GM18873 (cell line): ENCODE measurements at regions not wholly inside any gene's neighbourhood (a gene's known extent, or its start where the extent isn't known, plus 50 kb on each side); places are given as distances from the start of the nearest gene placed in this dataset.

ENCODE experiments used
- ATAC-seq: cut with Tn5 transposase; IDR thresholded peaks from one replicate; pipeline ENCODE4 v1.9.1; 2021; ENCODE audit warnings: mild to moderate bottlenecking, moderate library complexity, moderate number of reproducible peaks; ENCODE audit not compliant: unreplicated experiment, low FRiP score

DNA sequence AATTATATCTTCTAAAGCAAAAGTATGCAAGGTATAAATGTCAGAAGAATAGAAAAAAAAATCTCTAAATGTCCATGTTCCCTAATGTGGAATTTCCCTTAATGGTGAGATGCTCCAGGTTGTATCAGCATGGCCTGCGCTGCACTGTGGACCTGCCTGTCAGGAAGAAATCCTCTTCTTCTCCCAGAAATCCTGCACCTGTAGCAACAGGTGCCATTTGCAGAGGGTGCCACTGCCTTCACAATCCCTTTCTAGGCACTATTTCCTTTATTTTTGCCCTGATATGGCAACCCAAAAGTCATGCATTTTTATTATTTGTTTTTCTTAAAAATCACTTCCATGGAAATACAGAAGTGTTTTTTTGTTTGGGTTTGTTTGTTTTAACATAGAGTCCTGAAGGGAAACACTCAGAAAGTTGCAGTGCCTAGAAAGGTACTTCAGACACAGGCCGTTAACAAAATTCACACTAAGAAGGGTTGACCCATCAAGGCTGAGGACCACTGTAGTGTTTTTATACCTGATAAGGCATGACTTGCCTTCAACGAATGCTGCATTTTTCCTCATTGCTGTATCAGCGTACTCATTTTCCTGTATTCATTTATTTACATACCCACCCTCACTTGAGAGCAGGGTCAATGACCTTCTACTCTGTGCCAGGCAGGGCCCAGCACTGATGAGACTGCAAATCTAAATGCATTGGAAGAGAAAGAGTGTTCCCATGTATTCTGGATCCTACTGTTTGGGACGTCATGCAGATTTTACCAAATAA lies 177.8 kb downstream of the SNX18 start:
- ATAC-seq, result no peak

- no peak for ATAC-seq
Measured at GRCh38 chr5:54693936-54694657, 176.5 kb downstream of the SNX18 start.

- no peak for ATAC-seq
Measured at GRCh38 chr5:54692631-54693030, 175.1 kb downstream of the SNX18 start.

GRCh38 chr5:54691656-54692055 lies 174.1 kb downstream of the SNX18 start:
- ATAC-seq, result no peak

GRCh38 chr5:54689411-54690251 lies 172.1 kb downstream of the SNX18 start:
- no peak for ATAC-seq

GRCh38 chr5:54680998-54681397 lies 163.4 kb downstream of the SNX18 start:
- ATAC-seq, result no peak

- no peak for ATAC-seq
Measured at GRCh38 chr5:54679686-54680085, 162.1 kb downstream of the SNX18 start.

- no peak for ATAC-seq
Measured at GRCh38 chr5:54678737-54679136, 161.2 kb downstream of the SNX18 start.

DNA sequence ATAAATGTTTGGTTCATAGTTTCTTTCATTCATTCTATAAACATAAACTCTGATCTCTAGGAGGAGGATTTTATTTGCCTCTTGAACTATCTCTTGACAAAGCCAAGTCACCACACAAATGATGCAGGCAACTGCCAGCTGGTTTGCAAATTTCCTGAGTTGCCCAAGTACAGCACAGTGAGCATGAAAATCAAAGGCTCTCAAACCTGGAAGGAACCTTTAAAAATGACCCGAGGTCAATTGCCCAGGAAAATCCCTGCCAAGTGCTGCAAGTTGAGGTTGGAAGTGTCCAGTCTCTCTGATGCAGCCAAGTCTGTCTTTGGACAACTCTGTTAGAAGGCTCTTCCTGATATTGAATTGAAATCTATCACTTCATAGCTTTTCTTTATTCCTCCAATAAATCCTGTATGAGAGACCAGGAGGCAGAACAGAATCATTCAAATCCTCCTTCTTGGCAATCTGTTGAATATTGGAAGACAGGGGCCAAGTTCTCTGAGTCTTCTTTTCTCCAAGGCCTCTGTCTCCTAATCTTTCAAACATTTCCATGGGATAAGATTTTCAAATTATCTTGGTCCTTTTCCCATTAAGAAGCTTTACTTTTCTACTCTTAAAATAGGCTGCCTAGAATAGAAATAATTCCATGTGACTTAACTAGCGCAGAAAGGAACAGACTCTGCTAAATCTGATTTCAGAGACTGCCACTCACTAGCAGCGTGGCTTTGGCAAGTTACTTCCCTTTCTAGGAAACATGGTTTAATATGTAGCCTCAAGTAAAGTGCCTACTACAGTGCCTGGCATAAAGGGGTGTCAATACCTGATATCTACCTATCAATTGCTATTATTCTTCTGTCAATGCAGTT lies 159.2 kb downstream of the SNX18 start:
- ATAC-seq, result no peak

- no peak for ATAC-seq
Measured at GRCh38 chr5:54673523-54674225, 156.1 kb downstream of the SNX18 start.

DNA sequence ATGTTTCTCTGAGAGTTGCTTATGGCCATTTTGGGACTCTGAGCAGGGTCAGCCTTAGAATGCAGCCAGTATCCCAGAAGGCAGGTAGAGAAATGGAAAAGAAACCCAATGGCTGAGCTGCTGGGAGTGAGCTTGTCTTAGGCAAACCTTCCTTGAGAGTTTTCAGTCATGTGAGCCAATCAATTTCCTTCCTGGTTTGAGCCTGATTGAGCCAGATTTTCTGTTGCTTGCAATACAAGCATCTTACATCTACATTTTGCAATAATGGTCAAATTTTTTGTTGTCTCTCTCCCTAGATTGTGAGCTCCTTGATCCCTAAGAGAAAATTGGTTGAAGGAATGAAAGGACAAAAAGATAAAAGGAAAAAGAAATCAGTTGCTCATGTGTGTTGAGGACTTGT lies 155.3 kb downstream of the SNX18 start:
- no peak for ATAC-seq

DNA sequence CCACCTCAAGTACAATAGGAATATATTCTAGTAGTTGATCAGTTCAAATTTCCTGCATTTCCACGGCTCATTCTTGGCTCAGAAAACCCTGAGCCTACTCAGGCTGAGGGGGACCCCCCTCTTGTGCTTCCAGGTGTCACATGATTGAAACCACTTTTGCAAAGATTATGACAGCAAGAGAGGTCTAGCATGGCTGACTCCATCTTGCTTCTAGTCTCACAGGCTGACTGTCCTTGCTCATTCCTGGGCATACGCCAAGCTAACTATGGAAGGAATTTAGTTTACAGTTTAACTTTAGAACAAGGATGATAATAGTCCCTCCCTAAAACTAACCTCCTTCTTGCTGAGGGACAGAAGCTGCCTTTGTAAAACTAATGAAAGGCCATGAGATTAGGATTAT lies 154.1 kb downstream of the SNX18 start:
- ATAC-seq, result no peak

GRCh38 chr5:54671111-54671531 lies 153.6 kb downstream of the SNX18 start:
- no peak for ATAC-seq

DNA sequence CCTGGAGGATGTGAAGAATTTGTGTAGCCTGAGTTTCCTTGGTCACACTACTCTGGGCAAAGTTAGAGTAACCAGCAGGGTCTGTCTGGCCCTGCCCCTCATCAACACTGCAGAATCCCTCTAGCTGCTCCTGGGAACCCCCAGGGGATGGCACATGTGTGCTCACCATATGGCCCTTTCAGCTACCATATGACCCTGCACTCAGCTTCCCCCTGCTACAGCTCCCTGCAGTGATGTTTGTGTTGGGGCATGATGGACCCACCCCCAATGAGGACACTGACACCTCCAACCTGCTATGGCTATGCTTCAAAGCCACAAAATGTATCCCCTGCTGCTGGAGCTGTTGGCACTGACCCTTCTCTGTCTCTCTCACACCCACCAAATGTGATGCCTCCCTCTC lies 152.7 kb downstream of the SNX18 start:
- no peak for ATAC-seq

GRCh38 chr5:54669845-54670244 lies 152.3 kb downstream of the SNX18 start:
- no peak for ATAC-seq

DNA sequence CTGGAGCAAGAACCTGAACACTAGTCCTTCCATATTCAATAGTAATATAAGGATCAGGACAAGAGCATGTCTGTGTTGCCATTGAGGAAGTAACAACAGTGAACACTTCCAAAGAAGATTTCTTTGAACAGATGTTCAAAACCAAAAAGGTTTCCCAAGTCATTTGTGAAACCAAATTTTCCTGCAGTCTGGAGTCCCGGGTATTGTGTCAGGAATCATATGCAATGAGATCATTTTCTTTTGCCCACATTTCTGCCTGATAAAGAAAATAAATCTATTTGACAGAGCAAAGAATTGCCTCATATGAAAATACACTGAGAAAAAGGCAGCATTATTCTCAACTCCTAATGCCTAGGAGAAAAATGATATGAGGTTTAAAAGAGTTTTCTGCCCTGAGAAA lies 151.7 kb downstream of the SNX18 start:
- no peak for ATAC-seq

DNA sequence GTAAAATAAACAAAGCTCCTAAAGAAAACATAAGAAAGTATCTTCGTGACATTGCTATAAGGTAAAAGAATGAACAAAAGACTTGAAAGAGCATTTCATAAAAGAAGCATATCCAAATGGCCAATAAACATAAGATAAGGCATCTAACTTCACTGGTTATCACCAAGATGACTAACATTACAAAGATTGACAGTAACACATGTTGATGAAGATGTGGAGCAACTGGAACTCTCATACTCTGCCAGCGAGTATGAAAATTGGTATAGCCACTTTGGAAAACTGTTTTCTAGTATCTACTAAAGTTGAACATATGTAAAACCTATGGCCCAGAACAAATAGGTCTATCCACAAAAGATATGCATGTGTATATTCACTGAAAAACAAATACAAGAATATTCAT lies 150.5 kb downstream of the SNX18 start:
- ATAC-seq, result no peak

GRCh38 chr5:54667136-54667535 lies 149.6 kb downstream of the SNX18 start:
- ATAC-seq, result no peak

DNA sequence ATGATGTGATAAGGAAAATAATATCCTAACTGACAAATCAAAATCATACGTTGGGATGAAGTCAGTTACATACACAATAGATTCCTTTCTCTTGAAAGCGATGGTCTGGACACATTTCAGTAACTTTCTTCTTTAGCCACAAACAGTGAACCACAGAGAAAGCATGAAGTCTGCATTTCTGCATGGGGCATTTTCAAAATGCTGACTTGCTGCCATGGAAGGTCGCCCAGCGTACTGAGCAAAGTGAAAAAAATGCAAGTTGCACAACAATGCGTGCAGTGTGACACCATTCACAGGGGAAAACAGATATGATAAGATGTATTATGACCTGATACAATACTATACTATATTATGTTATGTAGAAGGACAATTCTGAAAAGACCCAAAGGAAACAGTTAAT lies 146.3 kb downstream of the SNX18 start:
- ATAC-seq, result no peak

GRCh38 chr5:54661111-54661510 lies 143.6 kb downstream of the SNX18 start:
- no peak for ATAC-seq
